CD14-positive monocyte (primary cell): ENCODE measurements at regions not wholly inside any gene's neighbourhood (a gene's known extent, or its start where the extent isn't known, plus 50 kb on each side); places are given as distances from the start of the nearest gene placed in this dataset.

Experiments
- DNase-seq, 3 donors: peaks; one replicate each; pipeline ENCODE4 v3.0.0-alpha.2; 2011 to 2022
- H2AFZ ChIP-seq: 2 replicates; pipeline ENCODE4 v1.6.0; 2012; ENCODE audit warnings: mild to moderate bottlenecking, low read depth, low read length, inconsistent platforms; ENCODE audit not compliant: insufficient read depth, poor library complexity, severe bottlenecking
- H3K27ac ChIP-seq, 2 donors: 1 replicate in 1 of 2; 2 replicates in 1 of 2; pipeline ENCODE4 v1.5.1; 2012 to 2013; ENCODE audit warnings: low read length in 2 of 2, control low read depth in 1 of 2, inconsistent platforms in 1 of 2, low read depth in 1 of 2, mild to moderate bottlenecking in 1 of 2
- H3K27me3 ChIP-seq, 2 donors: one replicate each; pipeline versions ENCODE4 v1.6.0 to v1.6.1; 2011 to 2013; ENCODE audit warnings: low read length in 2 of 2; ENCODE audit not compliant: control insufficient read depth in 2 of 2, insufficient read depth in 2 of 2
- H3K36me3 ChIP-seq, 2 donors: replicated peaks in 1 of 2; 1 replicate in 1 of 2; 2 replicates in 1 of 2; pipeline versions ENCODE4 v1.5.1 to v1.6.1; 2012 to 2013; ENCODE audit warnings: low read length in 2 of 2, control low read depth in 1 of 2, inconsistent platforms in 1 of 2, mild to moderate bottlenecking in 1 of 2; ENCODE audit not compliant: insufficient read depth in 2 of 2, control insufficient read depth in 1 of 2
- H3K4me1 ChIP-seq, 2 donors: 1 replicate in 1 of 2; 2 replicates in 1 of 2; pipeline versions ENCODE4 v1.5.1 to v1.6.1; 2012 to 2013; ENCODE audit warnings: low read length in 2 of 2, control low read depth in 1 of 2, inconsistent platforms in 1 of 2, mild to moderate bottlenecking in 1 of 2, moderate library complexity in 1 of 2; ENCODE audit not compliant: insufficient read depth in 2 of 2, control insufficient read depth in 1 of 2
- H3K4me2 ChIP-seq: replicated peaks from 2 replicates; pipeline ENCODE3; 2012; ENCODE audit warnings: low read length, moderate library complexity, mild to moderate bottlenecking; ENCODE audit not compliant: poor library complexity, severe bottlenecking; ENCODE audit errors: extremely low read depth
- H3K4me3 ChIP-seq, 3 experiments: fragments of 200-600 bp in 1 of 3; sonication (generic) in 1 of 3; replicated peaks in 1 of 3; 1 replicate in 2 of 3; 2 replicates in 1 of 3; pipeline ENCODE4 v1.5.1; 2011 to 2013; ENCODE audit warnings: low read length in 3 of 3, mild to moderate bottlenecking in 3 of 3, control low read depth in 2 of 3, low read depth in 2 of 3, inconsistent platforms in 1 of 3, moderate library complexity in 1 of 3
- H3K79me2 ChIP-seq: 2 replicates; pipeline ENCODE4 v1.6.0; 2012; ENCODE audit warnings: mild to moderate bottlenecking, control low read depth, inconsistent platforms, low read length, moderate library complexity; ENCODE audit not compliant: insufficient read depth
- H3K9ac ChIP-seq: 2 replicates; pipeline ENCODE4 v1.6.0; 2017; ENCODE audit warnings: low read length, mild to moderate bottlenecking; ENCODE audit not compliant: insufficient read depth, poor library complexity, severe bottlenecking
- H3K9me3 ChIP-seq, 2 donors: replicated peaks in 1 of 2; 1 replicate in 1 of 2; 2 replicates in 1 of 2; pipeline versions ENCODE4 v1.5.1 to v1.6.1; 2012 to 2013; ENCODE audit warnings: low read length in 2 of 2, control low read depth in 1 of 2; ENCODE audit not compliant: control insufficient read depth in 1 of 2, insufficient read depth in 1 of 2
- H4K20me1 ChIP-seq: 2 replicates; pipeline ENCODE4 v1.6.0; 2012; ENCODE audit warnings: mild to moderate bottlenecking, low read length, control low read depth, moderate library complexity; ENCODE audit not compliant: insufficient read depth
- H3K27ac Mint-ChIP-seq, 7 donors: one replicate each; pipeline ENCODE4 v1.8.0; 2020; ENCODE audit warnings: mild to moderate bottlenecking in 7 of 7, mixed read lengths in 7 of 7, moderate library complexity in 6 of 7, inconsistent platforms in 2 of 7
- H3K27me3 Mint-ChIP-seq, 3 donors: one replicate each; pipeline ENCODE4 v1.8.0; 2021 to 2022; ENCODE audit warnings: low read depth in 3 of 3, mild to moderate bottlenecking in 3 of 3, mixed read lengths in 3 of 3, moderate library complexity in 3 of 3, inconsistent platforms in 1 of 3
- H3K36me3 Mint-ChIP-seq, 2 donors: one replicate each; pipeline ENCODE4 v1.8.0; 2020; ENCODE audit warnings: mixed read lengths in 2 of 2, inconsistent platforms in 1 of 2, mild to moderate bottlenecking in 1 of 2
- H3K4me1 Mint-ChIP-seq: one replicate; pipeline ENCODE4 v1.8.0; 2020; ENCODE audit warnings: mild to moderate bottlenecking, mixed read lengths
- H3K4me3 Mint-ChIP-seq, 2 donors: one replicate each; pipeline ENCODE4 v1.8.0; 2020; ENCODE audit warnings: mild to moderate bottlenecking in 2 of 2, mixed read lengths in 2 of 2, moderate library complexity in 1 of 2
- H3K9me3 Mint-ChIP-seq, 7 donors: one replicate each; pipeline ENCODE4 v1.8.0; 2020 to 2022; ENCODE audit warnings: mixed read lengths in 7 of 7, mild to moderate bottlenecking in 6 of 7, moderate library complexity in 6 of 7, inconsistent platforms in 2 of 7
- CTCF ChIP-seq: fragments of 200-600 bp; IDR thresholded peaks from one replicate; pipeline ENCODE4 v1.8.0; 2022; ENCODE audit warnings: antibody characterized with exemption, mild to moderate bottlenecking
- WGBS: methylation state at CpG from one replicate; pipeline ENCODE4 v1.1.5; 2013; ENCODE audit warnings: missing lambda C conversion rate; ENCODE audit not compliant: insufficient coverage; 5-methylcytosine and 5-hydroxymethylcytosine counted together
- intact Hi-C, 2 donors: fragments of 100-400 bp; cut with micrococcal nuclease; formaldehyde crosslinking; loops; one replicate each; pipeline versions ENCODE4 v1.15.0 to v1.15.1; 2023

- Histone ChIP-seq H3K4me2 (no peak overlapping the region), H4K20me1 (no peaks in the 10 kb centered on the region), H3K9ac (no peak overlapping the region), H3K9me3 (peaks cover 0 to 3% of the 10 kb centered on the region in 2 donors), H3K4me1 (peaks cover 2 to 4% of the 10 kb centered on the region in 2 donors), H3K27me3 (no peaks in the 10 kb centered on the region), H3K4me3 (no peak overlapping the region), H3K27ac (no peak overlapping the region), H3K36me3 (no peaks in the 10 kb centered on the region), H3K79me2 (no peaks in the 10 kb centered on the region), H2AFZ (no peak overlapping the region)
- TF ChIP-seq CTCF = no peak
- no peak overlapping the region for H3K4me3 Mint-ChIP-seq
- H3K4me1 Mint-ChIP-seq = peaks cover 18% of the 10 kb centered on the region
- intact Hi-C loops = loop anchor here (2.0 to 10.0 kb wide), 3 partner anchors 459 to 617 kb away; no protein-coding TSS in a partner anchor
- WGBS = 76% methylated on average over 4 of the region's 10 CpGs
- DNase-seq = no peak
- H3K9me3 Mint-ChIP-seq = peaks cover 0 to 3% (median 0%) of the 10 kb centered on the region in 7 donors
- no peak overlapping the region for H3K27ac Mint-ChIP-seq
- no peaks in the 10 kb centered on the region for H3K36me3 Mint-ChIP-seq
- peaks cover 0 to 3% (median 2%) of the 10 kb centered on the region in 3 donors for H3K27me3 Mint-ChIP-seq
These were observed 176.9 kb upstream of the FAM20A start for GRCh38 chr17:68777856-68778694.

- H3K27me3 Mint-ChIP-seq = peaks cover 0 to 3% (median 2%) of the 10 kb centered on the region in 3 donors
- H3K27me3 ChIP-seq = no peaks in the 10 kb centered on the region
- peaks cover 20% of the 10 kb centered on the region for H3K4me1 Mint-ChIP-seq
- H3K79me2 ChIP-seq = no peaks in the 10 kb centered on the region
- H3K9ac ChIP-seq = no peak overlapping the region
- H4K20me1 ChIP-seq = no peaks in the 10 kb centered on the region
- H3K4me3 ChIP-seq = no peak overlapping the region
- WGBS = 0% methylated on average over 1 of the region's 5 CpGs
- intact Hi-C loops = loop anchor here in 1 of 2 donors (5.0 to 10.0 kb wide), 2 partner anchors 460 to 617 kb away; no protein-coding TSS in a partner anchor
- TF ChIP-seq CTCF = peak; percentile 82
- H2AFZ ChIP-seq = peak overlapping the region; percentile 29
- H3K4me2 ChIP-seq = no peak overlapping the region
- no peak overlapping the region for H3K4me3 Mint-ChIP-seq
- peak overlapping the region in 1 of 7 donors; percentile 35 for H3K27ac Mint-ChIP-seq
- DNase-seq = peak; percentile 23 to 53 (median 45)
- peaks cover 2 to 4% of the 10 kb centered on the region in 2 donors for H3K4me1 ChIP-seq
- H3K27ac ChIP-seq = no peak overlapping the region
- peaks cover 0 to 3% (median 0%) of the 10 kb centered on the region in 7 donors for H3K9me3 Mint-ChIP-seq
- no peaks in the 10 kb centered on the region for H3K36me3 Mint-ChIP-seq
- H3K36me3 ChIP-seq = no peaks in the 10 kb centered on the region
- H3K9me3 ChIP-seq = peaks cover 0 to 3% of the 10 kb centered on the region in 2 donors
These were observed 176.2 kb upstream of the FAM20A start for GRCh38 chr17:68777243-68777855.
